Peyer's patch (tissue), 4 donors: ENCODE measurements at regions not wholly inside any gene's neighbourhood (a gene's known extent, or its start where the extent isn't known, plus 50 kb on each side); places are given as distances from the start of the nearest gene placed in this dataset.

ENCODE experiments used
- CTCF ChIP-seq, 6 experiments: fragments of 450-650 bp in 4 of 6; fragments of 200-600 bp in 2 of 6; sonication (generic) in 1 of 6; IDR thresholded peaks; one replicate each; pipeline ENCODE4 v1.5.1; 2017 to 2019; ENCODE audit warnings: antibody characterized with exemption in 6 of 6, mild to moderate bottlenecking in 3 of 6, moderate library complexity in 1 of 6
- POLR2A ChIP-seq, 2 donors: fragments of 450-650 bp; IDR thresholded peaks; one replicate each; pipeline ENCODE4 v1.5.1; 2017; ENCODE audit warnings: antibody characterized with exemption in 2 of 2, mild to moderate bottlenecking in 2 of 2, moderate library complexity in 2 of 2

GRCh38 chr22:49005557-49005956 lies 822.1 kb downstream of the BRD1 start:
- TF ChIP-seq CTCF (IDR thresholded peaks at IDR 0.05) (no peak), POLR2A (IDR thresholded peaks at IDR 0.05) (no peak)
